T-helper 9 cell (primary cell): ENCODE measurements at regions not wholly inside any gene's neighbourhood (a gene's known extent, or its start where the extent isn't known, plus 50 kb on each side); places are given as distances from the start of the nearest gene placed in this dataset.
"Not testable (repeated sequence)": the region's sequence is repeated elsewhere in the genome, so short reads cannot be mapped to it uniquely, and the experiment has no call there.

Experiments used
- DNase-seq: peaks from one replicate; pipeline ENCODE4 v3.0.0-alpha.2; 2020

DNA sequence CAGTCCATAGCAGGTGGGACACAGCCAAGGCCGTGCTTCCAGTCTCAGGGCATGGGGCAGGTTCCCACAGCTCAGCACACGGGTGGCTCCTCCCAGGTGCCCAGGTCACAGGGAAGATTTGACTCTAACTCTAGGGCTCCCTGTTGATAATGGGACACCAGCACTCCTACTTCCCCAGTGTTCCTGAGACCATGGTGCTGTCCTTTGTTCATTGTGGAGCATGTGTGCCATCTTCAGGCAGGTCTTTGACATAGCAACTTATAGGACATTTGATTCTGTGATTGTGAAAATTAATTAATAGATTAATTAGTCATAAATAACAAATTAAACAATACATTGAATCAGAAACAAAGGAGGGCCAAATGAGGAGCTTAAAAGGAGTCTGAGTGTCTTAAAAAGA is 635.0 kb downstream of the RPIA start:
- DNase-seq, result not testable (repeated sequence)

DNA sequence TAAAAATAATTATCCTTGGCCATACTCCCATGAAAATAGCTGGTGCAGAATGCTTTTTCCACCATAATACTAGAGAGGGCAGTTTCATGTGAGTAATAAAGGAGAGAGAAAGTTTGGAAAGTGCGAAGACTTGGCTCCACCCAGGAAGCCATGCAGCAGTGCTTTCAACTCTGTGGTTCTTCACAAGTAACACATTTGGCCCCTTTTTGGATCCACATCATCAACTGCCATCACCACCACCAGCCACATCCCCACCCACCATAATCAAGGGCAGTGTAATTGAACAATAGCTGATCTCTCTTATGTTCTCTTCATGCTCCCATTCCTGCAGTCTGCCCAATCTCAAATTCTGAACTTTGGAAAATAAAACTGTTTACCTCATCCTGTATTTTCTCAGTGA is 637.3 kb downstream of the RPIA start:
- not testable (repeated sequence) for DNase-seq
